ENCODE measurements at regions not wholly inside any gene's neighbourhood (a gene's known extent, or its start where the extent isn't known, plus 50 kb on each side); places are given as distances from the start of the nearest gene placed in this dataset.

DNA sequence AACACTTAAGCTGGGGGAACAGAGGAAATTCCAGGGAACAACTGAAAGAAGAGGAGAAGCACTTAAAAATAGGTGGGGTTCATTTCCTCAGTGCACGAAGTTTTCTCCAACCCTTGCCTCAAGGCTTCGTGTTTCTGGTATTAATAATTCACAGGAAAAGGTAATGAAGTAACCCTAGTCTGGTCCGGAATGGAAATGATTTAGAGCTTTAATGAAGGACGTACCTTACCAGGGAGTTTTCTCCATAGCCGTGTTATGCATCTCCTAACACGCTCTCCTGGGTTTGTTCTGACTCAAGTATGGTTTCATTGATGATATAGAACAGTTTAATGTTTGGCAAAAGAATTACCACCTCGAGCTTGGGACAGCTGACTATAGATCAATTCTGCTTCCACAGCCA is 214.2 kb downstream of the MTX2 start:
- H3K9me3 ChIP-seq = no peaks in the 10 kb centered on the region
- no peak for TF ChIP-seq CTCF (IDR thresholded peaks at IDR 0.05)
- FAIRE-seq (no peak), DNase-seq (no peak), ATAC-seq (no peak)
- H3K27ac ChIP-seq = no peak overlapping the region
- 35 to 51% methylated on average over 7 of the region's 7 CpGs for WGBS, 2 donors
- H3K27me3 ChIP-seq = peaks cover 0 to 5% (median 0%) of the 10 kb centered on the region in 4 donors
- H3K36me3 ChIP-seq = no peaks in the 10 kb centered on the region
- no peak overlapping the region for H3K4me3 ChIP-seq
- no peaks in the 10 kb centered on the region for H3K4me1 ChIP-seq
- intact Hi-C loops (cut with DNase I) = no loop called here

GRCh38 chr2:176483901-176484568 is 214.8 kb downstream of the MTX2 start:
- intact Hi-C loops (cut with DNase I) = no loop called here
- FAIRE-seq = no peak

GRCh38 chr2:176484838-176485237 is 215.6 kb downstream of the MTX2 start:
- TF ChIP-seq CTCF (IDR thresholded peaks at IDR 0.05) = no peak
- peaks cover 0 to 10% (median 0%) of the 10 kb centered on the region in 4 donors for H3K27me3 ChIP-seq
- intact Hi-C loops (cut with DNase I) = no loop called here
- no peaks in the 10 kb centered on the region for H3K9me3 ChIP-seq
- no peak overlapping the region for H3K27ac ChIP-seq
- FAIRE-seq (no peak), ATAC-seq (no peak), DNase-seq (no peak)
- H3K4me1 ChIP-seq = no peaks in the 10 kb centered on the region
- H3K36me3 ChIP-seq = no peaks in the 10 kb centered on the region
- WGBS, 2 donors = 47 to 52% methylated on average over 3 of the region's 3 CpGs
- no peak overlapping the region for H3K4me3 ChIP-seq

More at GRCh38 chr2:176483901-176484568, 214.8 kb downstream of the MTX2 start:
- ATAC-seq (no peak), DNase-seq (no peak)
- no peaks in the 10 kb centered on the region for H3K36me3 ChIP-seq
- no peaks in the 10 kb centered on the region for H3K4me1 ChIP-seq
- H3K9me3 ChIP-seq = no peaks in the 10 kb centered on the region
- no peak overlapping the region for H3K4me3 ChIP-seq
- no peak for TF ChIP-seq CTCF (IDR thresholded peaks at IDR 0.05)
- H3K27ac ChIP-seq = no peak overlapping the region
- 50 to 54% methylated on average over 10 of the region's 10 CpGs for WGBS, 2 donors
- peaks cover 0 to 5% (median 0%) of the 10 kb centered on the region in 4 donors for H3K27me3 ChIP-seq

DNA sequence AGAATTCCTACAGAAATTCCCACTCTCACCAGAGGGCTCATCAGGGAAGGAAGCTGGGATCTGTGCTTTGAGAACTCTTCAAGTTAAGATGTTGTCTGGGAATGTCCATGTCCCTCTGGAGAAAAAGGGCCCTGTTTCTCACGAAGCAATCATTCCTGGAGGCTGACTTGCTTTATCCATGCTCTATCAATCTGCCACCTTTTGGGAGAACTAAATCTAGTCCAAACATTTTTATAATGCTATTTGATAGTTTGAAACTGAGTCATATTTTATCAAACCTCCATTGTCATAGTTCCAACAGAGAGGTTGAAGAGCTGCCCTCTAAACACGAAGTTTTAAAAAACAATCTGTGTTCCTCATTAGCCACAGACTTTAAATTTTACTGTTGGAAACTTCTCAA is 219.2 kb downstream of the MTX2 start:
- no peaks in the 10 kb centered on the region for H3K36me3 ChIP-seq
- no peak for TF ChIP-seq CTCF (IDR thresholded peaks at IDR 0.05)
- H3K27ac ChIP-seq = no peak overlapping the region
- peaks cover 0 to 13% (median 0%) of the 10 kb centered on the region in 4 donors for H3K27me3 ChIP-seq
- FAIRE-seq (no peak), DNase-seq (no peak), ATAC-seq (no peak)
- WGBS, 2 donors = 52 to 72% methylated on average over 2 of the region's 2 CpGs
- H3K9me3 ChIP-seq = no peaks in the 10 kb centered on the region
- no peak overlapping the region for H3K4me3 ChIP-seq
- no peaks in the 10 kb centered on the region for H3K4me1 ChIP-seq
- intact Hi-C loops (cut with DNase I) = no loop called here

Data from pancreas (tissue), 10 donors.